GM12878 (cell line): ENCODE measurements at regions not wholly inside any gene's neighbourhood (a gene's known extent, or its start where the extent isn't known, plus 50 kb on each side); places are given as distances from the start of the nearest gene placed in this dataset.

Experiments
- ATAC-seq: fragments of 200-7000 bp; cut with Tn5 transposase; 3 replicates; pipeline ENCODE4 v1.9.1; 2020; ENCODE audit warnings: mild to moderate bottlenecking, moderate library complexity
- BruUV-seq: library from RNA; stranded (reverse); fragments of 400-500 nt; replicated peaks from 2 replicates; lab custom pipeline; 2021; lab: Mats Ljungman, UMichigan
- CTCF ChIA-PET: fragments of 300-600 bp; sonication (Branson Sonifier 250); formaldehyde crosslinking; extraction: SDS; loops from one replicate; lab custom pipeline; 2021; ENCODE audit warnings: inconsistent platforms; lab: Yijun Ruan, JAX
- POLR2A ChIA-PET: fragments of 350-600 bp; formaldehyde crosslinking; extraction: SDS; loops from one replicate; lab custom pipeline; 2021; ENCODE audit warnings: inconsistent platforms; lab: Charles Lee
- RAD21 ChIA-PET: fragments of 300-600 bp; sonication (Branson Sonifier 250); formaldehyde crosslinking; loops from one replicate; lab custom pipeline; 2023; ENCODE audit warnings: antibody characterized with exemption; ENCODE audit not compliant: unreplicated experiment; lab: Charles Lee
- SMC1A ChIA-PET: fragments of 300-600 bp; sonication (Branson Sonifier 250); formaldehyde crosslinking; loops from one replicate; lab custom pipeline; 2023; ENCODE audit not compliant: unreplicated experiment, uncharacterized antibody; lab: Charles Lee
- DNase-seq: peaks from one replicate; pipeline ENCODE4 v3.0.0-alpha.2; 2011; ENCODE audit warnings: low read depth, low spot score
- FAIRE-seq: peaks from 3 replicates; lab custom pipeline; 2011; peaks lifted over from hg19 to GRCh38; lab: Jason Lieb, UNC
- H2AFZ ChIP-seq: 2 replicates; pipeline ENCODE4 v1.6.0; 2011; ENCODE audit warnings: low read depth, low read length, control low read depth; ENCODE audit not compliant: control insufficient read depth
- H3K27ac ChIP-seq: 2 replicates; pipeline ENCODE4 v1.5.1; 2011; ENCODE audit warnings: control low read depth; ENCODE audit not compliant: control insufficient read depth, insufficient read depth
- H3K27me3 ChIP-seq, 2 experiments: replicated peaks in 1 of 2; 2 replicates each; pipeline versions ENCODE4 v1.6.0 to v1.6.1; 2011; ENCODE audit warnings: low read length in 1 of 2; ENCODE audit not compliant: control insufficient read depth in 2 of 2, insufficient read depth in 2 of 2
- H3K36me3 ChIP-seq, 2 experiments: 2 replicates each; pipeline ENCODE4 v1.5.1; 2011; ENCODE audit warnings: low read length in 1 of 2; ENCODE audit not compliant: control insufficient read depth in 2 of 2, insufficient read depth in 2 of 2
- H3K4me1 ChIP-seq: 2 replicates; pipeline ENCODE4 v1.6.1; 2011; ENCODE audit warnings: mild to moderate bottlenecking, low read length, moderate library complexity, mixed read lengths; ENCODE audit not compliant: control insufficient read depth, insufficient read depth
- H3K4me2 ChIP-seq: 2 replicates; pipeline ENCODE4 v1.6.0; 2011; ENCODE audit warnings: control low read depth; ENCODE audit not compliant: control insufficient read depth, insufficient read depth
- H3K4me3 ChIP-seq: fragments of 200-600 bp; sonication (generic); 2 replicates; pipeline ENCODE4 v1.5.1; 2016
- H3K79me2 ChIP-seq: 2 replicates; pipeline ENCODE4 v1.6.0; 2011; ENCODE audit warnings: low read length; ENCODE audit not compliant: control insufficient read depth, insufficient read depth
- H3K9ac ChIP-seq: 2 replicates; pipeline ENCODE4 v1.8.0; 2011; ENCODE audit warnings: low read length, control low read depth, mixed read lengths; ENCODE audit not compliant: control insufficient read depth, insufficient read depth
- H3K9me3 ChIP-seq: replicated peaks from 3 replicates; pipeline ENCODE4 v1.5.1; 2011; ENCODE audit warnings: mild to moderate bottlenecking, low read length; ENCODE audit not compliant: control insufficient read depth, insufficient read depth
- H4K20me1 ChIP-seq: 2 replicates; pipeline ENCODE4 v1.6.0; 2011; ENCODE audit not compliant: control insufficient read depth, insufficient read depth
- CBFB ChIP-seq: IDR thresholded peaks from 2 replicates; pipeline ENCODE4 v1.6.1; 2016; ENCODE audit warnings: antibody characterized with exemption, low read depth
- CBX5 ChIP-seq: sonication (generic); IDR thresholded peaks from 2 replicates; pipeline ENCODE4 v1.6.1; 2016; ENCODE audit warnings: low read depth, moderate library complexity, mild to moderate bottlenecking, inconsistent platforms
- FOS ChIP-seq: IDR thresholded peaks from 3 replicates; pipeline ENCODE4 v1.6.1; 2011; ENCODE audit warnings: borderline replicate concordance; ENCODE audit not compliant: insufficient read length; ENCODE audit errors: extremely low read depth
- GABPA ChIP-seq: IDR thresholded peaks from 2 replicates; pipeline ENCODE4 v1.6.1; 2014; ENCODE audit warnings: antibody characterized with exemption, low read depth, mild to moderate bottlenecking, inconsistent platforms
- IKZF1 ChIP-seq: fragments of 450-650 bp; conservative IDR thresholded peaks from 2 replicates; pipeline ENCODE4 v1.6.1; 2017; ENCODE audit warnings: antibody characterized with exemption, mild to moderate bottlenecking
- IKZF2 ChIP-seq, 2 experiments: fragments of 450-650 bp; IDR thresholded peaks; 2 replicates each; pipeline ENCODE4 v1.6.1; 2017; ENCODE audit warnings: mild to moderate bottlenecking in 2 of 2, moderate library complexity in 2 of 2
- MEF2A ChIP-seq: IDR thresholded peaks from 2 replicates; pipeline ENCODE4 v1.6.1; 2011; ENCODE audit warnings: low read depth, mild to moderate bottlenecking, low read length, moderate library complexity; ENCODE audit not compliant: insufficient read depth
- MTA3 ChIP-seq: IDR thresholded peaks from 2 replicates; pipeline ENCODE4 v1.6.1; 2012; ENCODE audit warnings: low read length, inconsistent platforms, borderline replicate concordance
- MYB ChIP-seq: fragments of 150-350 bp; IDR thresholded peaks from 2 replicates; pipeline ENCODE4 v1.6.1; 2014; ENCODE audit warnings: mild to moderate bottlenecking, low read depth, low read length, borderline replicate concordance
- NFYB ChIP-seq: IDR thresholded peaks from 2 replicates; pipeline ENCODE4 v1.6.1; 2011; ENCODE audit warnings: low read depth, mild to moderate bottlenecking, low read length, improper control_type of control experiment, moderate library complexity; ENCODE audit not compliant: insufficient read depth
- PBX3 ChIP-seq: IDR thresholded peaks from 2 replicates; pipeline ENCODE4 v1.6.1; 2011; ENCODE audit warnings: mild to moderate bottlenecking, low read depth, low read length, moderate library complexity; ENCODE audit not compliant: insufficient replicate concordance
- POU2F2 ChIP-seq: IDR thresholded peaks from 3 replicates; pipeline ENCODE4 v1.6.1; 2011; ENCODE audit warnings: low read depth, mild to moderate bottlenecking, low read length, borderline replicate concordance
- PRDM15 ChIP-seq: fragments of 450-650 bp; formaldehyde crosslinking; IDR thresholded peaks from 2 replicates; pipeline ENCODE4 v1.4.0; 2020; ENCODE audit warnings: mild to moderate bottlenecking, moderate library complexity
- SP1 ChIP-seq: IDR thresholded peaks from one replicate; pipeline ENCODE4 v1.6.1; 2011; ENCODE audit warnings: low read depth, low read length
- SUZ12 ChIP-seq: fragments of 200-600 bp; sonication (generic); IDR thresholded peaks from one replicate; pipeline ENCODE4 v1.6.1; 2018; ENCODE audit warnings: antibody characterized with exemption, mild to moderate bottlenecking; ENCODE audit not compliant: unreplicated experiment
- TARDBP ChIP-seq: IDR thresholded peaks from 2 replicates; pipeline ENCODE4 v1.6.1; 2016; ENCODE audit warnings: borderline replicate concordance
- YBX1 ChIP-seq: fragments of 450-650 bp; IDR thresholded peaks from 2 replicates; pipeline ENCODE4 v1.6.1; 2016; ENCODE audit warnings: antibody characterized with exemption
- WGBS: methylation state at CpG from one replicate; pipeline ENCODE4 v1.1.6; 2016; ENCODE audit warnings: low lambda C conversion rate; ENCODE audit not compliant: insufficient replicate concordance, insufficient coverage; ENCODE audit errors: missing lambda C conversion rate; 5-methylcytosine and 5-hydroxymethylcytosine counted together
- in situ Hi-C: fragments of 300-500 bp; cut with MboI; formaldehyde crosslinking; loops from 9 replicates; pipeline ENCODE4 v1.14.3; 2018; ENCODE audit warnings: mixed read lengths
- intact Hi-C: fragments of 100-400 bp; cut with micrococcal nuclease; formaldehyde crosslinking; loops from one replicate; pipeline ENCODE4 v1.14.2; 2022; ENCODE audit not compliant: unreplicated experiment
- TF ChIP-seq, protein P1 (sequence below): IDR thresholded peaks from 2 replicates; pipeline ENCODE4 v1.6.1; 2012; ENCODE audit warnings: low read depth, low read length, improper control_type of control experiment

- TF ChIP-seq PBX3 (no peak), IKZF2 (IDR thresholded peaks at IDR 0.05) (no peak)
- TF ChIP-seq, protein P1, sequence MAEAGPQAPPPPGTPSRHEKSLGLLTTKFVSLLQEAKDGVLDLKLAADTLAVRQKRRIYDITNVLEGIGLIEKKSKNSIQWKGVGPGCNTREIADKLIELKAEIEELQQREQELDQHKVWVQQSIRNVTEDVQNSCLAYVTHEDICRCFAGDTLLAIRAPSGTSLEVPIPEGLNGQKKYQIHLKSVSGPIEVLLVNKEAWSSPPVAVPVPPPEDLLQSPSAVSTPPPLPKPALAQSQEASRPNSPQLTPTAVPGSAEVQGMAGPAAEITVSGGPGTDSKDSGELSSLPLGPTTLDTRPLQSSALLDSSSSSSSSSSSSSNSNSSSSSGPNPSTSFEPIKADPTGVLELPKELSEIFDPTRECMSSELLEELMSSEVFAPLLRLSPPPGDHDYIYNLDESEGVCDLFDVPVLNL = no peak
- TF ChIP-seq, all 136 proteins: peak for 0
Observed at GRCh38 chr18:75351409-75351808, 76.1 kb downstream of the SMIM21 start (continued).

- Histone ChIP-seq H3K9me3 (peaks cover 3% of the 10 kb centered on the region; the same call in 1 of the 3 replicates), H3K36me3 (no peaks in the 10 kb centered on the region), H3K4me2 (no peak overlapping the region), H3K4me1 (no peaks in the 10 kb centered on the region), H3K27ac (no peak overlapping the region), H4K20me1 (no peaks in the 10 kb centered on the region), H3K79me2 (no peaks in the 10 kb centered on the region), H3K4me3 (no peak overlapping the region), H3K9ac (no peak overlapping the region), H2AFZ (no peak overlapping the region), H3K27me3 (no peaks in the 10 kb centered on the region)
- no peak for ATAC-seq
- ChIA-PET POLR2A (no interaction called here), SMC1A (no interaction called here), CTCF (interaction anchor here (1.5 kb wide), 1 partner anchor 9 kb away, joined by 4 read pairs; no protein-coding TSS in a partner anchor), RAD21 (no interaction called here)
- in situ Hi-C loops = no loop called here
- BruUV-seq = no TSS peak
- intact Hi-C loops = no loop called here
- DNase-seq = no peak
- FAIRE-seq = no peak
- 62% methylated on average over 9 of the region's 9 CpGs for WGBS
- TF ChIP-seq TARDBP (no peak), CBX5 (no peak), YBX1 (no peak), MTA3 (no peak), NFYB (no peak), PRDM15 (CRISPR knock-in tag) (no peak), GABPA (no peak), SP1 (no peak), POU2F2 (no peak), SUZ12 (no peak), MYB (no peak), FOS (no peak), IKZF1 (no peak), MEF2A (no peak), CBFB (no peak)
- TF ChIP-seq, protein P1 = no peak
Observed at GRCh38 chr18:75350857-75351256, 76.6 kb downstream of the SMIM21 start.
